Ishikawa (cell line): ENCODE measurements at regions not wholly inside any gene's neighbourhood (a gene's known extent, or its start where the extent isn't known, plus 50 kb on each side); places are given as distances from the start of the nearest gene placed in this dataset.

Experiments used
- EP300 ChIP-seq: IDR thresholded peaks from 2 replicates; pipeline ENCODE4 v1.6.1; 2012; ENCODE audit warnings: borderline replicate concordance
- MAX ChIP-seq: IDR thresholded peaks from 2 replicates; pipeline ENCODE4 v1.6.1; 2012
- RAD21 ChIP-seq: IDR thresholded peaks from 2 replicates; pipeline ENCODE4 v1.6.1; 2012; ENCODE audit warnings: low read depth
- YY1 ChIP-seq: IDR thresholded peaks from 2 replicates; pipeline ENCODE4 v1.6.1; 2012; ENCODE audit warnings: low read depth

GRCh38 chr18:73895701-73896100, 251.9 kb downstream of the FBXO15 start:
- TF ChIP-seq YY1 (no peak), EP300 (no peak), RAD21 (no peak), MAX (no peak)
